ENCODE measurements at regions not wholly inside any gene's neighbourhood (a gene's known extent, or its start where the extent isn't known, plus 50 kb on each side); places are given as distances from the start of the nearest gene placed in this dataset.

DNA sequence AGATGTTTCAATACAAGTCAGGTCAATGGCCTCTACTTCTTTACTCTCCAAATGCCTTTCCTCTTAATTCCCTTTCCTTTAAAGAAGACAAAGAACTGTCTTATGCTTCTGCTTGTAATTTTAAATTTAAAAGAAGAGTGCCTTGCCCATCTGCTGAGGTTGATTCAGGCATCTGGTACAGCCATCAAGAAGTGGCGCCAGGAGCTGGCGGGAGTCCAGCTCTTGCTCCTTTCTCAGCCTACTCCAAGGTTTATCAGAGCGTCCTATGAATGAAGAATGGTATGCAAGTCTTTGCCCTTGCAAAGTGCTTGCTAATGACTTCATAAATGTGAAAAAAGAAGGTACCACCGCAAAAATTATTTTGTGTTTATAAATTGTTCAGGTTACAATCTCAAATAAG, 294.6 kb upstream of the TGFBR2 start:
- no peaks in the 10 kb centered on the region for H3K27me3 ChIP-seq (ENCODE audit: low read length)
- H3K4me3 ChIP-seq (ENCODE audit: insufficient read depth, low read length, poor library complexity, severe bottlenecking): no peak overlapping the region
- TF ChIP-seq, protein P1, sequence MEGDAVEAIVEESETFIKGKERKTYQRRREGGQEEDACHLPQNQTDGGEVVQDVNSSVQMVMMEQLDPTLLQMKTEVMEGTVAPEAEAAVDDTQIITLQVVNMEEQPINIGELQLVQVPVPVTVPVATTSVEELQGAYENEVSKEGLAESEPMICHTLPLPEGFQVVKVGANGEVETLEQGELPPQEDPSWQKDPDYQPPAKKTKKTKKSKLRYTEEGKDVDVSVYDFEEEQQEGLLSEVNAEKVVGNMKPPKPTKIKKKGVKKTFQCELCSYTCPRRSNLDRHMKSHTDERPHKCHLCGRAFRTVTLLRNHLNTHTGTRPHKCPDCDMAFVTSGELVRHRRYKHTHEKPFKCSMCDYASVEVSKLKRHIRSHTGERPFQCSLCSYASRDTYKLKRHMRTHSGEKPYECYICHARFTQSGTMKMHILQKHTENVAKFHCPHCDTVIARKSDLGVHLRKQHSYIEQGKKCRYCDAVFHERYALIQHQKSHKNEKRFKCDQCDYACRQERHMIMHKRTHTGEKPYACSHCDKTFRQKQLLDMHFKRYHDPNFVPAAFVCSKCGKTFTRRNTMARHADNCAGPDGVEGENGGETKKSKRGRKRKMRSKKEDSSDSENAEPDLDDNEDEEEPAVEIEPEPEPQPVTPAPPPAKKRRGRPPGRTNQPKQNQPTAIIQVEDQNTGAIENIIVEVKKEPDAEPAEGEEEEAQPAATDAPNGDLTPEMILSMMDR (IDR thresholded peaks at IDR 0.05; ENCODE audit: insufficient read depth, low read length, poor library complexity, severe bottlenecking): no peak
- TF ChIP-seq EZH2phosphoT487 (conservative IDR thresholded peaks at IDR 0.05; ENCODE audit: low read length): no peak
- no peaks in the 10 kb centered on the region for H3K36me3 ChIP-seq (ENCODE audit: low read length)
- H3K27ac ChIP-seq (ENCODE audit: low read depth, low read length): no peak overlapping the region
- no peaks in the 10 kb centered on the region for H3K79me2 ChIP-seq (ENCODE audit: insufficient read depth, low read length)
- no peaks in the 10 kb centered on the region for H3K9me2 ChIP-seq (replicated peaks; ENCODE audit: insufficient read depth, low read length)
- no peaks in the 10 kb centered on the region for H4K20me1 ChIP-seq (ENCODE audit: low read depth, low read length)
- H3K9ac ChIP-seq (ENCODE audit: low read length): no peak overlapping the region
- H2AFZ ChIP-seq (ENCODE audit: low read depth, low read length, severe bottlenecking): no peak overlapping the region
- H3K9me3 ChIP-seq (ENCODE audit: insufficient read depth, low read length): no peaks in the 10 kb centered on the region
- H3F3A ChIP-seq (ENCODE audit: insufficient read depth): no peaks in the 10 kb centered on the region
- H3K4me2 ChIP-seq (ENCODE audit: low read depth, low read length, poor library complexity, severe bottlenecking): no peak overlapping the region

DNA sequence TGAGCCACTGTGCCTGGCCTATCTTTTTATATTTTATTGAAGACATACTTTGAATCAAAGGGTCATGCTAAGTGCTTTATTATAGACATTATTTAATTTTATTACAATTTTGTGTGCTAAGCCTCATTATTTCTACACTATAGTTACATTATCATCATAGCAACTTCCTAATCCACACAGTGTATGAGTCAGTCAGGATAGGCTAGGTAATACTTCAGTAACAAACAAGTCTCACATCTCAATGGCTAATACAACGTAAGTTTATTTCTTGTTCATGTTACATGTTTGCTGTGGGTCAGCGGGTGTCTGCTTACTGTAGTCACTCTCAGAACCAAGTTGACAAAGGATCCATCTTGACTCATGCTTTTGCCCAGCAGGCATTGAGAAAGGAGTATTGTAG, 292.6 kb upstream of the TGFBR2 start:
- H2AFZ ChIP-seq (ENCODE audit: low read depth, low read length, severe bottlenecking): no peak overlapping the region
- H3K4me3 ChIP-seq (ENCODE audit: insufficient read depth, low read length, poor library complexity, severe bottlenecking): no peak overlapping the region
- H3K27ac ChIP-seq (ENCODE audit: low read depth, low read length): no peak overlapping the region
- no peak overlapping the region for H3K4me2 ChIP-seq (ENCODE audit: low read depth, low read length, poor library complexity, severe bottlenecking)
- TF ChIP-seq, protein P1 (IDR thresholded peaks at IDR 0.05; ENCODE audit: insufficient read depth, low read length, poor library complexity, severe bottlenecking): no peak
- no peak for TF ChIP-seq EZH2phosphoT487 (conservative IDR thresholded peaks at IDR 0.05; ENCODE audit: low read length)
- no peaks in the 10 kb centered on the region for H3K27me3 ChIP-seq (ENCODE audit: low read length)
- no peaks in the 10 kb centered on the region for H4K20me1 ChIP-seq (ENCODE audit: low read depth, low read length)
- H3K9me2 ChIP-seq (replicated peaks; ENCODE audit: insufficient read depth, low read length): no peaks in the 10 kb centered on the region
- no peaks in the 10 kb centered on the region for H3F3A ChIP-seq (ENCODE audit: insufficient read depth)
- no peak overlapping the region for H3K9ac ChIP-seq (ENCODE audit: low read length)
- no peaks in the 10 kb centered on the region for H3K79me2 ChIP-seq (ENCODE audit: insufficient read depth, low read length)
- H3K9me3 ChIP-seq (ENCODE audit: insufficient read depth, low read length): no peaks in the 10 kb centered on the region
- H3K36me3 ChIP-seq (ENCODE audit: low read length): no peaks in the 10 kb centered on the region; the same call in 1 of the 2 replicates

DNA sequence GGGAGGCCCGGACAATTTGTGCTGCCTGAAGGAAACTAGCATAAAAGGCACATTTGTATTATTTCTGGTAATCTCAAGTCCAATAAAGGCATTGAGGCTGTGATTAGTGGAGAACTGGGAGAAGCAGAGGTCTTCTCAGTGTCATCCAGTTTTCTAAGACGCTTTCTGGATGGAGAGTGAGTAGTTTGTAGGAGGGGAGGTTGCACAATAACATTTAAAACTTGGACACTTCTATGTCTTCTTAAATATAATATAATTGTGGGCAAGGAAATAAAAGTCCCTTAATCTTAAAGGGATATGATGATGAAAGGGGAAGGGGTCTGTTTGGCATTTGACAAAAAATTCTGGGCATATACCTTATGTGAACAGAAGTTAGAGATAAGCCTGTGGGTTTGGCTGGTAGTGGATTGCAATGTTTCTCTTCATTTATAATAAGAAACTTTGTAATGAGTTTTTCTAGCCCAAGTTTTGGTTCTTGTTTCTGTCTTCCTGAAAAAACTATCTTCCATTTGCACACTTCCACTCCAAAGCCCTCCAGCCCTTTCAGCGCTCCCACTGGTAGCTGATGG, 291.6 kb upstream of the TGFBR2 start:
- Histone ChIP-seq H2AFZ (ENCODE audit: low read depth, low read length, severe bottlenecking) (no peak overlapping the region), H3K36me3 (ENCODE audit: low read length) (no peaks in the 10 kb centered on the region; the same call in 1 of the 2 replicates), H3K4me3 (ENCODE audit: insufficient read depth, low read length, poor library complexity, severe bottlenecking) (no peak overlapping the region), H3K9me3 (ENCODE audit: insufficient read depth, low read length) (no peaks in the 10 kb centered on the region), H3F3A (ENCODE audit: insufficient read depth) (no peaks in the 10 kb centered on the region), H3K9me2 (replicated peaks; ENCODE audit: insufficient read depth, low read length) (no peaks in the 10 kb centered on the region), H3K27ac (ENCODE audit: low read depth, low read length) (no peak overlapping the region), H3K9ac (ENCODE audit: low read length) (no peak overlapping the region), H3K27me3 (ENCODE audit: low read length) (no peaks in the 10 kb centered on the region), H4K20me1 (ENCODE audit: low read depth, low read length) (no peaks in the 10 kb centered on the region), H3K79me2 (ENCODE audit: insufficient read depth, low read length) (no peaks in the 10 kb centered on the region), H3K4me2 (ENCODE audit: low read depth, low read length, poor library complexity, severe bottlenecking) (no peak overlapping the region)
- no peak for TF ChIP-seq EZH2phosphoT487 (conservative IDR thresholded peaks at IDR 0.05; ENCODE audit: low read length)
- TF ChIP-seq, protein P1 (IDR thresholded peaks at IDR 0.05; ENCODE audit: insufficient read depth, low read length, poor library complexity, severe bottlenecking): no peak

Data from SU-DHL-6 (cell line).